SJSA1 (cell line): ENCODE measurements at regions not wholly inside any gene's neighbourhood (a gene's known extent, or its start where the extent isn't known, plus 50 kb on each side); places are given as distances from the start of the nearest gene placed in this dataset.
A peak's percentile ranks its signal among the peaks of the same experiment; 100 is the strongest.

Experiments used
- DNase-seq, 2 experiments: peaks; one replicate each; pipeline ENCODE4 v3.0.0-alpha.2; 2015 to 2020; ENCODE audit warnings: low spot score in 2 of 2, low read depth in 1 of 2
- H3K27ac ChIP-seq: fragments of 250-450 bp; sonication (Bioruptor Pico); 2 replicates; pipeline ENCODE4 v1.5.1; 2020; ENCODE audit warnings: mild to moderate bottlenecking, moderate library complexity
- H3K27me3 ChIP-seq: fragments of 250-450 bp; sonication (Bioruptor Pico); replicated peaks from 2 replicates; pipeline ENCODE4 v1.5.1; 2020; ENCODE audit warnings: mild to moderate bottlenecking, moderate library complexity
- H3K36me3 ChIP-seq: fragments of 250-450 bp; sonication (Bioruptor Pico); 2 replicates; pipeline ENCODE4 v1.5.1; 2020; ENCODE audit warnings: mild to moderate bottlenecking
- H3K4me1 ChIP-seq: fragments of 250-450 bp; sonication (Bioruptor Pico); replicated peaks from 2 replicates; pipeline ENCODE4 v1.6.1; 2021; ENCODE audit warnings: mild to moderate bottlenecking
- H3K4me3 ChIP-seq: fragments of 250-450 bp; sonication (Bioruptor Pico); 2 replicates; pipeline ENCODE4 v1.5.1; 2020; ENCODE audit warnings: mild to moderate bottlenecking
- H3K9me3 ChIP-seq: fragments of 250-450 bp; sonication (Bioruptor Pico); replicated peaks from 2 replicates; pipeline ENCODE4 v1.5.1; 2020; ENCODE audit warnings: mild to moderate bottlenecking

DNA sequence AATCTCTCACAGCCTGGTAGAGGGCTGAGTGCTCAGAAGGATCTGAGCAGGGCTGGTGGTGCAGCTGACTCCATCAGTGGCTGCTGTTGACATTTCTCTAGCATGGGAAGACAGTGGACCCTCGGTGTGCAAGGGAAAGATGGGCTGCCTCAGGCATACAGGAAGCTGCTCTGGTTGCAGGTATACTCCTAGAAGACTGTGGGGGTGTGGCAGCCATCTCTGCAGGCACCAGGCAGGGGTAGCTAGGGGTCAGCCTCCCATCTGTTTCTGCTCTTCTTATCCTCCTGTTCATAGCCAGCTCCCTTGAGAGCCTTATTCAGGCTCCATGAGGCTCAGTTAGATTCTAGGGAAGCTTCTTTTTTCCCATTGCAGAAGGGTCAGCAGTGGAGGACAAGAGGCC is 475.5 kb downstream of the TSHZ3 start:
- no peaks in the 10 kb centered on the region for H3K27me3 ChIP-seq
- DNase-seq: no peak

DNA sequence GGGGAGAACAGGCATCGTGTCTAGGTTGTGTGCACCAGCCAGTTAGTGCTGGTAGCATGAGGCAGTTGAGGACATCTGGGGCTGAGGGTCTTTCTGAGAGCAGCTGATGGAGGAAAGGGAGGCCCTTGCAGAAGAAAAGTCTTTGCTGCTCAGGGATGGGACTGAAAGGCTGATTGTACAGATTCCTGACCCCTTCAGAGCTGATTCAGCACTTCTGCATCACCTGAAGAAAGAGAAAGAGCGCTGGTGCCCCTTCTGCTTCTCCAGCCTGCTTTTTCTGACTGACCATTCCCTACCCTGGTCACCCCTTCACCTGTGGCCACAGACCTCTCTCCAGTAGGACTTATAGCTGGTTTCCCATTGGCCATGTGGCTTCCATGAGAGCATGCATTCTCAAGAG is 476.2 kb downstream of the TSHZ3 start:
- Histone ChIP-seq H3K4me3 (no peak overlapping the region), H3K4me1 (no peaks in the 10 kb centered on the region), H3K27me3 (no peaks in the 10 kb centered on the region), H3K36me3 (no peaks in the 10 kb centered on the region), H3K9me3 (no peaks in the 10 kb centered on the region), H3K27ac (no peak overlapping the region)
- no peak for DNase-seq

More for the DNA sequence above, 475.5 kb downstream of the TSHZ3 start:
- H3K27ac ChIP-seq: no peak overlapping the region
- H3K4me3 ChIP-seq: no peak overlapping the region
- no peaks in the 10 kb centered on the region for H3K36me3 ChIP-seq
- no peaks in the 10 kb centered on the region for H3K9me3 ChIP-seq
- H3K4me1 ChIP-seq: no peaks in the 10 kb centered on the region

DNA sequence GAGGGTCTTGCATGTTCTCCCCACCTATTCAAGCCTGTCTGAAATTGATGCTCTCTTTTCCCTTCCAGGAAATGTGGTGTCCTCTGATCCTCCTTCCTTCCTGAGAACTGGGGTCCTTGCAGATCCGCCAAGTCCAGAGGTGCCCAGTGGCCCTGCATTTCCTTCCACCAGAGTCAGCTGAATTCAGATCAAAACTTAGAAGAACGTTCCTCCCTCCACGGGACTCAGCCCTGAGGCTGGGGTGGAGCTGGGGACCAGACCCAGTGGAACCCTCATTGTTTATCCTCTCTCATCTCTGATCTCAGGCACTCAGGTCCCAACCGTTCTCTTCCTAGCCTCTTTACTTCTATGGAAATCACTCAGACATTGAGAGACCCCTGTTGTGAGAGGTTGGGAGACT is 477.3 kb downstream of the TSHZ3 start:
- Histone ChIP-seq H3K36me3 (no peaks in the 10 kb centered on the region), H3K9me3 (no peaks in the 10 kb centered on the region), H3K27ac (no peak overlapping the region), H3K27me3 (no peaks in the 10 kb centered on the region), H3K4me1 (no peaks in the 10 kb centered on the region), H3K4me3 (no peak overlapping the region)
- DNase-seq: no peak

DNA sequence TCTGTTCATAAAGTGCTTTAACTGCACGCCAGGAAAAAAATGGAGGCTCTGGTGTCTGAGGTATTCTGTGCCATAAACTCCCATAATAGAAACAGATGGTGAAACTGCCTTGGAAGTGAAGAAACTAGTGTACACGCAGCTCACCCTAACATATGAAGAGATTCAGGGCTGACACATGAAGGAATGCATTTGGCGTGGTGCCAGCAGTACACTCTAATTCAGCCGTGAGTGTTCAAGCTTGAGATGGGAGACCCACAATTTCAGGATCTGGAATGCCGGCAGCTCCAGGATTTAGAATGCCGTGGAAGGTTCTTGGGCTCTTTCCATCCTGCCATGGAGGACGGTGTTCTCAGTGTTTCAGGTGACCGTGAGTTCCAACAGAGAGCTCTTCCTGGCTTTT is 478.4 kb downstream of the TSHZ3 start:
- Histone ChIP-seq H3K4me3 (no peak overlapping the region), H3K4me1 (no peaks in the 10 kb centered on the region), H3K27ac (no peak overlapping the region), H3K36me3 (no peaks in the 10 kb centered on the region), H3K9me3 (no peaks in the 10 kb centered on the region), H3K27me3 (no peaks in the 10 kb centered on the region)
- no peak for DNase-seq

DNA sequence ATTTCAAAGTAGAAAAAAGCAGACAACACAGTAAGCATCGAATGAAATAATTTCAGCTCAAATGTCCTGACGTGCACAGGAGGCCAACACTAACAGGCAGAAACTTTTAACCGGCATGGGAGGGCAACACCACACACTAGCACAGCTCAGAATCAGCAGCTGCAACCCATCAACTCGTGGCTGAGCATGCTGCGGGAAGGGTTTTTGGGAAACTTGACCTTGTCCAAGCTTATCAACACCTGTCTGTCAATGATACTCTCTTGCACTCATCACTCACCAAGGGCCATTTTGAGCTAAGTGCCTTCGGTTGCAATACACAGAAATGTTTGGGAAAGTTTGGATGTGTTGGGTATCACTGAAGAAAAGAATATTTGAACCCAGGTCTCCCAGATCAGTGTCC is 483.7 kb downstream of the TSHZ3 start:
- no peaks in the 10 kb centered on the region for H3K9me3 ChIP-seq
- H3K4me3 ChIP-seq: no peak overlapping the region
- H3K27me3 ChIP-seq: no peaks in the 10 kb centered on the region
- no peaks in the 10 kb centered on the region for H3K36me3 ChIP-seq
- no peak overlapping the region for H3K27ac ChIP-seq
- DNase-seq: no peak
- no peaks in the 10 kb centered on the region for H3K4me1 ChIP-seq

- Histone ChIP-seq H3K27ac (no peak overlapping the region), H3K4me3 (no peak overlapping the region), H3K9me3 (no peaks in the 10 kb centered on the region), H3K27me3 (no peaks in the 10 kb centered on the region), H3K4me1 (no peaks in the 10 kb centered on the region), H3K36me3 (no peaks in the 10 kb centered on the region)
- no peak for DNase-seq
Observed at GRCh38 chr19:30864391-30865215, 484.6 kb downstream of the TSHZ3 start.

DNA sequence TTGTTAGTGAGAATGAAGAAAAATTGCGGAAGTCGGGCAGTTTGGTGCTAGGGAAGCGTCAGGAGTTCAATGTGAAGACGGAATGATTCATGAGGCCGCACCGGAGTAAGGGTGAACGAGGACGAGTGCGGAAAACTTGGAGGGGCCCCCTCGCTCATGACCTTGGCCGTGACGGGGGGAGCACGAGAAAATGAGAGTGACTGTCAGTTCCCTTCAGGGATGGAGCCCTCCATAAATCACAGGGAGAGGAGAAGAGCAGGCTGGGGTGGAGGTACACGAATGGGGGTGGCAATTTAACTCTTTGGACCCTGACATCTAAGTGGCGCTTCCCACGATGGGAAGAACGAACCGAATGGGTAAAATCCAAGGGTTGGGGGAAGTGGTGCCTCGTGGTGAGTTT is 486.4 kb downstream of the TSHZ3 start:
- H3K27me3 ChIP-seq: no peaks in the 10 kb centered on the region
- H3K9me3 ChIP-seq: no peaks in the 10 kb centered on the region
- H3K36me3 ChIP-seq: no peaks in the 10 kb centered on the region
- no peaks in the 10 kb centered on the region for H3K4me1 ChIP-seq
- no peak overlapping the region for H3K4me3 ChIP-seq
- H3K27ac ChIP-seq: no peak overlapping the region
- DNase-seq: peak in 1 of 2 experiments; percentile 27

- H3K36me3 ChIP-seq: no peaks in the 10 kb centered on the region
- no peak overlapping the region for H3K4me3 ChIP-seq
- no peak overlapping the region for H3K27ac ChIP-seq
- DNase-seq: no peak
- no peaks in the 10 kb centered on the region for H3K27me3 ChIP-seq
- H3K4me1 ChIP-seq: no peaks in the 10 kb centered on the region
- H3K9me3 ChIP-seq: no peaks in the 10 kb centered on the region
Observed at GRCh38 chr19:30861919-30862318, 487.3 kb downstream of the TSHZ3 start.

- Histone ChIP-seq H3K36me3 (no peaks in the 10 kb centered on the region), H3K27ac (no peak overlapping the region), H3K4me1 (no peaks in the 10 kb centered on the region), H3K4me3 (no peak overlapping the region), H3K27me3 (no peaks in the 10 kb centered on the region), H3K9me3 (no peaks in the 10 kb centered on the region)
- peak in 1 of 2 experiments; percentile 24 for DNase-seq
Observed at GRCh38 chr19:30857966-30858490, 485.8 kb downstream of the ZNF536 start.

DNA sequence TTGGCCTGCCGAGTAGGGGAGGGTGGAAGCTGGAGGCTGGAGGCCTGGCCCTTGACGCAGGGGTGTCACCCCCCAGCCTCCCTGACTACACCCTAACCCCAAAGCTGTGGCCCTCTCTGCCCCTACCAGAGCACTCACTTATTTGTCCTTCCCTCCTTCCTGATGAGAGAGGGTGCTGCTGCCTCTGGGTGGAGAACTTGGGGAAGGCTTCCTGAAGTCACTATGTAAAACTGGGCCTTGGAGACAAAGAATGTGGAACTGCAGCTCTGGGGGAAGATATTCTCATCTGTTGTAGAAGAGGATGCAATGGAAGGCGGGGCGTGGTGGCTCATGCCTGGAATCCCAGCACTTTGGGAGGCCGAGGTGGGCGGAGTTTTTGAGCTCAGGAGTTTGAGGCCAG is 485.2 kb downstream of the ZNF536 start:
- Histone ChIP-seq H3K9me3 (no peaks in the 10 kb centered on the region), H3K36me3 (no peaks in the 10 kb centered on the region), H3K27me3 (no peaks in the 10 kb centered on the region), H3K4me1 (no peaks in the 10 kb centered on the region), H3K27ac (no peak overlapping the region), H3K4me3 (no peak overlapping the region)
- peak in 1 of 2 experiments; percentile 17 for DNase-seq

GRCh38 chr19:30856786-30857185 is 484.6 kb downstream of the ZNF536 start:
- H3K4me1 ChIP-seq: no peaks in the 10 kb centered on the region
- H3K4me3 ChIP-seq: no peak overlapping the region
- H3K27me3 ChIP-seq: no peaks in the 10 kb centered on the region
- no peak for DNase-seq
- H3K36me3 ChIP-seq: no peaks in the 10 kb centered on the region
- H3K9me3 ChIP-seq: no peaks in the 10 kb centered on the region
- H3K27ac ChIP-seq: no peak overlapping the region

DNA sequence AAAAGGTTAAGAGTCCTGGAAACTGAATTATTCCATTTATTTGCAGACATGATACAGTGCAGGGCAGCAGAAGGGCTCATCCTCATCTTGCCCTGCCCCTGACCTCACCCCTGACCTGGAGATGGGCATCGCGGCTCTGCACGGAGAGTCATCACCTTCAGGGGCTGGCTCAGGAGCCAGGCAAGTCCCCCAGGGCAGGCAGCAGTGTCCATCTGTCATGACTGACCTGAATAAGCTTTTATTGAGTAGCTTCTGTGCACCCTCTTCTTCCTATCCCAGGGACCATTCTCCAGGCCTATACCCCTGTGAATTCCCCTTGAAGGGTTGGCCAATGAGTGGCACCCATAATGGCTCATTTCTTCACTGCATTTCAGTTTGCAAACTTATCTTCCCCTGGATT is 484.2 kb downstream of the ZNF536 start:
- no peak overlapping the region for H3K4me3 ChIP-seq
- H3K27ac ChIP-seq: no peak overlapping the region
- H3K27me3 ChIP-seq: no peaks in the 10 kb centered on the region
- no peak for DNase-seq
- no peaks in the 10 kb centered on the region for H3K36me3 ChIP-seq
- no peaks in the 10 kb centered on the region for H3K4me1 ChIP-seq
- H3K9me3 ChIP-seq: no peaks in the 10 kb centered on the region

- H3K9me3 ChIP-seq: no peaks in the 10 kb centered on the region
- H3K27me3 ChIP-seq: no peaks in the 10 kb centered on the region
- no peak overlapping the region for H3K4me3 ChIP-seq
- H3K36me3 ChIP-seq: no peaks in the 10 kb centered on the region
- DNase-seq: no peak
- no peak overlapping the region for H3K27ac ChIP-seq
- no peaks in the 10 kb centered on the region for H3K4me1 ChIP-seq
Observed at GRCh38 chr19:30855442-30855841, 483.3 kb downstream of the ZNF536 start.

DNA sequence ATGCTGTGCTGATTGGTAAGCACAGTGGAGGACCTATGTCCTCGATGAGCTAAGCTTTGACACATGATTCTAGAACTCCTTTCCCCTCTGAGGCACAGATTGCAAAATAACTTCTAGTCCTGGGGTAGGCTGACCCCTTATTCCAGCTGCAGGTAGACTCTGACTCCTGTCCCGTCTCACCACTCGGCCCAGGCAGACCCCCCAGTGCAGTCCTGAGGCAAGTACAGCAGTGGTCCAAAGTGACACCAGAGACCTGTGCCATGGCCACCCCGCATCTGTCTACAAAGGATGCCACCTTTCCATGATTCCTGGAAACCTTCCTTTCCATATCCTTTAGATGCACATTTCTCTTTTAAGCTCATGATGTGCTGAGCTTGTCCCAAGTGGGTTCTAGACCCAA is 482.5 kb downstream of the ZNF536 start:
- no peak for DNase-seq
- no peak overlapping the region for H3K27ac ChIP-seq
- H3K36me3 ChIP-seq: no peaks in the 10 kb centered on the region
- no peaks in the 10 kb centered on the region for H3K4me1 ChIP-seq
- H3K4me3 ChIP-seq: no peak overlapping the region
- no peaks in the 10 kb centered on the region for H3K9me3 ChIP-seq
- no peaks in the 10 kb centered on the region for H3K27me3 ChIP-seq

DNA sequence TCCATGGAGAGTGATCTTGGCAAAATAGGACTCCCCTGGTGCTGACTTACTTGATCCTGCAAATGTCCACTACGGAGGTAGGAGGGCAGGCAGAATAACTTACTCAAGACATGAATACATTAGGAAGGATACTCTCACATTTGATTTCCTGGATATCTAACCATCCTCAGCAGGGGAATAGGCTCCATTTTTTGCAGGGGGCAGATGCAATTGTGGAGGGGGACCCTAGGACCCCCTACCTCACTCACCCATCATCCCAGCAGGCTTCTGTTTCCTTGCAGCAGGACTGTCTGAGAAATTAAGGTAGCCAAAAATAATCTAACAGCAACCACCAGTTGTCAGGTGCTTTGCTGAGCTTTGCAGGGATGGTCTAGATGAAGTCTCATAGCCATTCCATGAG is 482.0 kb downstream of the ZNF536 start:
- no peaks in the 10 kb centered on the region for H3K9me3 ChIP-seq
- no peak overlapping the region for H3K4me3 ChIP-seq
- H3K27me3 ChIP-seq: no peaks in the 10 kb centered on the region
- no peaks in the 10 kb centered on the region for H3K4me1 ChIP-seq
- no peaks in the 10 kb centered on the region for H3K36me3 ChIP-seq
- H3K27ac ChIP-seq: no peak overlapping the region
- no peak for DNase-seq
